ENCODE measurements at regions not wholly inside any gene's neighbourhood (a gene's known extent, or its start where the extent isn't known, plus 50 kb on each side); places are given as distances from the start of the nearest gene placed in this dataset.

DNA sequence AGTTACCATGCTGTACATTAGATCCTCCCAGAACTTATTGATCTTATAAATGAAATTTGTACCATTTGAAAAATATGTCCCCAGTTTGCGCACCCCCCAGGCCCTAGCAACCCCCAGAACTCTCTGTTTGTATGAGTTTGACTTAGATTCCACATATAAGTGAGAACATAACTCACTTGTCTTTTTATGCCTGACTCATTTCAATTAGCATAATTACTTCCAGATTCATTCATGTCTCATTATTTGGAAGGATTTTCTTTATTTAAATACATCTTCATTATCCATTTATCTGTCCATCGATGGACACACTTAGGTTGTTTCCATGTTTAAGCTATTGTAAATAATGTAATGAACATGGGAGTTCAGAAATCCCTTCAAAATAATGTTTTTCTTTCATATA is 705.9 kb downstream of the CCDC85A start:
- FAIRE-seq = no peak
- Histone ChIP-seq H2AK5ac (ENCODE audit: low read depth, low read length) (no peak overlapping the region), H3K9me3 (ENCODE audit: insufficient read depth in 2 of 2, low read depth in 1 of 2, low read length in 1 of 2) (no peaks in the 10 kb centered on the region), H3K4me3 (ENCODE audit: extremely low read depth in 1 of 4, insufficient read depth in 2 of 4, low read depth in 3 of 4, low read length in 4 of 4) (no peak overlapping the region), H3K4me2 (ENCODE audit: insufficient read depth in 1 of 2, low read depth in 2 of 2, low read length in 2 of 2) (no peak overlapping the region), H3K27me3 (replicated peaks in 1 of 4; ENCODE audit: control insufficient read depth in 3 of 4, extremely low read depth in 1 of 4, insufficient read depth in 3 of 4, low read length in 3 of 4) (no peaks in the 10 kb centered on the region), H3K79me2 (ENCODE audit: control insufficient read depth in 1 of 2, insufficient read depth in 2 of 2, low read length in 2 of 2) (no peaks in the 10 kb centered on the region), H4K20me1 (replicated peaks in 1 of 2; ENCODE audit: control insufficient read depth in 1 of 2, insufficient read depth in 2 of 2, low read length in 2 of 2) (no peaks in the 10 kb centered on the region), H3K4me1 (replicated peaks in 1 of 4; ENCODE audit: control insufficient read depth in 3 of 4, insufficient read depth in 4 of 4, low read length in 3 of 4) (no peaks in the 10 kb centered on the region), H3K9ac (replicated peaks in 1 of 4; ENCODE audit: extremely low read depth in 1 of 4, low read depth in 3 of 4, low read length in 3 of 4) (no peak overlapping the region), H4K91ac (replicated peaks; ENCODE audit: insufficient read length, low read length) (no peak overlapping the region), H3K23ac (ENCODE audit: insufficient read length) (no peak overlapping the region), H3K23me2 (ENCODE audit: low read depth, low read length) (no peaks in the 10 kb centered on the region), H2BK20ac (ENCODE audit: low read length) (no peak overlapping the region), H3K27ac (ENCODE audit: low read depth, low read length) (no peak overlapping the region), H3K56ac (replicated peaks; ENCODE audit: insufficient read length, low read depth, low read length) (no peak overlapping the region), H3K4ac (replicated peaks; ENCODE audit: insufficient read length, low read depth, low read length) (no peak overlapping the region), H2AFZ (ENCODE audit: low read length) (no peak overlapping the region), H3K14ac (ENCODE audit: insufficient read length) (no peak overlapping the region), H2BK5ac (ENCODE audit: low read depth, low read length) (no peak overlapping the region), H3K36me3 (ENCODE audit: control insufficient read depth in 2 of 4, insufficient read depth in 4 of 4, low read length in 3 of 4) (no peaks in the 10 kb centered on the region), H2BK15ac (ENCODE audit: low read length) (no peak overlapping the region), H2BK12ac (ENCODE audit: low read depth, low read length) (no peak overlapping the region), H4K5ac (ENCODE audit: insufficient read length, low read depth, low read length) (no peak overlapping the region), H4K8ac (ENCODE audit: extremely low read depth, insufficient read depth, low read length) (no peak overlapping the region), H2BK120ac (replicated peaks; ENCODE audit: low read depth, low read length) (no peak overlapping the region), H3K18ac (ENCODE audit: extremely low read depth, low read length) (no peak overlapping the region), H3K79me1 (ENCODE audit: low read depth, low read length) (no peaks in the 10 kb centered on the region)
- WGBS, 2 experiments (ENCODE audit: extremely low coverage in 1 of 2, insufficient coverage in 1 of 2, insufficient read length in 1 of 2, insufficient replicate concordance in 2 of 2, low coverage in 1 of 2, low lambda C conversion rate in 2 of 2, missing lambda C conversion rate in 1 of 2) = 93% methylated on average over 2 of the region's 2 CpGs; no CpG with 5 or more reads in 1 of the 2 experiments
- no peak for DNase-seq (ENCODE audit: low read depth in 1 of 2, low spot score in 2 of 2)
- POLR2A ChIA-PET (ENCODE audit: partially characterized antibody) = no interaction called here
- CTCF ChIA-PET (ENCODE audit: partially characterized antibody) = no interaction called here
- TF ChIP-seq JUND (IDR thresholded peaks at IDR 0.05; ENCODE audit: low read length) (no peak), SP4 (IDR thresholded peaks at IDR 0.05; ENCODE audit: low read length) (no peak), FOSL1 (IDR thresholded peaks at IDR 0.05; ENCODE audit: insufficient read depth, low read depth, low read length) (no peak), SIRT6 (IDR thresholded peaks at IDR 0.05; ENCODE audit: low read length) (no peak), EGR1 (IDR thresholded peaks at IDR 0.05; ENCODE audit: borderline replicate concordance, low read depth, low read length) (no peak), SP2 (IDR thresholded peaks at IDR 0.05; ENCODE audit: low read length) (no peak), RBBP5 (IDR thresholded peaks at IDR 0.05; ENCODE audit: borderline replicate concordance, low read depth, low read length) (no peak), RFX5 (IDR thresholded peaks at IDR 0.05; ENCODE audit: borderline replicate concordance, low read depth, low read length) (no peak), SP1 (IDR thresholded peaks at IDR 0.05; ENCODE audit: low read depth, low read length) (no peak), KDM1A (IDR thresholded peaks at IDR 0.05; ENCODE audit: borderline replicate concordance, low read length) (no peak)
- TF ChIP-seq, protein P1, sequence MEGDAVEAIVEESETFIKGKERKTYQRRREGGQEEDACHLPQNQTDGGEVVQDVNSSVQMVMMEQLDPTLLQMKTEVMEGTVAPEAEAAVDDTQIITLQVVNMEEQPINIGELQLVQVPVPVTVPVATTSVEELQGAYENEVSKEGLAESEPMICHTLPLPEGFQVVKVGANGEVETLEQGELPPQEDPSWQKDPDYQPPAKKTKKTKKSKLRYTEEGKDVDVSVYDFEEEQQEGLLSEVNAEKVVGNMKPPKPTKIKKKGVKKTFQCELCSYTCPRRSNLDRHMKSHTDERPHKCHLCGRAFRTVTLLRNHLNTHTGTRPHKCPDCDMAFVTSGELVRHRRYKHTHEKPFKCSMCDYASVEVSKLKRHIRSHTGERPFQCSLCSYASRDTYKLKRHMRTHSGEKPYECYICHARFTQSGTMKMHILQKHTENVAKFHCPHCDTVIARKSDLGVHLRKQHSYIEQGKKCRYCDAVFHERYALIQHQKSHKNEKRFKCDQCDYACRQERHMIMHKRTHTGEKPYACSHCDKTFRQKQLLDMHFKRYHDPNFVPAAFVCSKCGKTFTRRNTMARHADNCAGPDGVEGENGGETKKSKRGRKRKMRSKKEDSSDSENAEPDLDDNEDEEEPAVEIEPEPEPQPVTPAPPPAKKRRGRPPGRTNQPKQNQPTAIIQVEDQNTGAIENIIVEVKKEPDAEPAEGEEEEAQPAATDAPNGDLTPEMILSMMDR (IDR thresholded peaks at IDR 0.05; ENCODE audit: control extremely low read depth in 1 of 3, insufficient read depth in 1 of 3, low read depth in 1 of 3, low read length in 3 of 3) = no peak
- TF ChIP-seq, protein P2, sequence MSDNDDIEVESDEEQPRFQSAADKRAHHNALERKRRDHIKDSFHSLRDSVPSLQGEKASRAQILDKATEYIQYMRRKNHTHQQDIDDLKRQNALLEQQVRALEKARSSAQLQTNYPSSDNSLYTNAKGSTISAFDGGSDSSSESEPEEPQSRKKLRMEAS (IDR thresholded peaks at IDR 0.05) = no peak
- TF ChIP-seq, protein P3, sequence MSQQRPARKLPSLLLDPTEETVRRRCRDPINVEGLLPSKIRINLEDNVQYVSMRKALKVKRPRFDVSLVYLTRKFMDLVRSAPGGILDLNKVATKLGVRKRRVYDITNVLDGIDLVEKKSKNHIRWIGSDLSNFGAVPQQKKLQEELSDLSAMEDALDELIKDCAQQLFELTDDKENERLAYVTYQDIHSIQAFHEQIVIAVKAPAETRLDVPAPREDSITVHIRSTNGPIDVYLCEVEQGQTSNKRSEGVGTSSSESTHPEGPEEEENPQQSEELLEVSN (IDR thresholded peaks at IDR 0.05) = no peak

Measured in H1 (cell line).